Liver (tissue), 8 donors: ENCODE measurements at regions not wholly inside any gene's neighbourhood (a gene's known extent, or its start where the extent isn't known, plus 50 kb on each side); places are given as distances from the start of the nearest gene placed in this dataset.
A peak's percentile ranks its signal among the peaks of the same experiment; 100 is the strongest.

Experiments
- DNase-seq: peaks from one replicate; pipeline ENCODE4 v3.0.0-alpha.2; 2017; ENCODE audit warnings: low spot score
- H3K27ac ChIP-seq, 2 donors: one replicate each; pipeline ENCODE4 v1.7.0; 2013; ENCODE audit warnings: inconsistent platforms in 2 of 2, low read length in 2 of 2, control low read depth in 1 of 2, low read depth in 1 of 2, mild to moderate bottlenecking in 1 of 2
- H3K27me3 ChIP-seq, 4 donors: one replicate each; pipeline versions ENCODE4 v1.6.1 to v1.7.0; 2013; ENCODE audit warnings: low read length in 3 of 4, inconsistent platforms in 1 of 4, mild to moderate bottlenecking in 1 of 4, moderate library complexity in 1 of 4; ENCODE audit not compliant: control insufficient read depth in 4 of 4, insufficient read depth in 4 of 4
- H3K36me3 ChIP-seq, 4 donors: one replicate each; pipeline versions ENCODE4 v1.6.1 to v1.7.0; 2013; ENCODE audit warnings: low read length in 3 of 4, mild to moderate bottlenecking in 3 of 4, low read depth in 1 of 4, moderate library complexity in 1 of 4; ENCODE audit not compliant: control insufficient read depth in 4 of 4, insufficient read depth in 3 of 4
- H3K4me1 ChIP-seq, 4 donors: one replicate each; pipeline versions ENCODE4 v1.6.1 to v1.7.0; 2013; ENCODE audit warnings: low read length in 3 of 4, mild to moderate bottlenecking in 3 of 4, moderate library complexity in 1 of 4; ENCODE audit not compliant: control insufficient read depth in 4 of 4, insufficient read depth in 4 of 4
- H3K4me3 ChIP-seq, 3 donors: one replicate each; pipeline versions ENCODE4 v1.6.1 to v1.7.0; 2013; ENCODE audit warnings: low read length in 3 of 3, control low read depth in 1 of 3, low read depth in 1 of 3, mild to moderate bottlenecking in 1 of 3
- H3K9ac ChIP-seq, 2 donors: one replicate each; pipeline ENCODE4 v1.7.0; 2013; ENCODE audit warnings: low read length in 2 of 2, mild to moderate bottlenecking in 2 of 2, moderate library complexity in 2 of 2, control low read depth in 1 of 2, low read depth in 1 of 2
- H3K9me3 ChIP-seq, 4 donors: one replicate each; pipeline versions ENCODE4 v1.6.1 to v1.7.0; 2013; ENCODE audit warnings: low read length in 3 of 4; ENCODE audit not compliant: control insufficient read depth in 4 of 4
- EGR1 ChIP-seq, 2 donors: IDR thresholded peaks; 2 replicates each; pipeline ENCODE4 v1.6.1; 2016 to 2018; ENCODE audit warnings: antibody characterized with exemption in 2 of 2, low read depth in 2 of 2
- FOXA1 ChIP-seq: IDR thresholded peaks from 2 replicates; pipeline ENCODE4 v1.6.1; 2016; ENCODE audit warnings: antibody characterized with exemption
- FOXA2 ChIP-seq: IDR thresholded peaks from 2 replicates; pipeline ENCODE4 v1.6.1; 2016; ENCODE audit warnings: antibody characterized with exemption
- GABPA ChIP-seq, 2 donors: IDR thresholded peaks in 1 of 2; conservative IDR thresholded peaks in 1 of 2; 2 replicates each; pipeline ENCODE4 v1.6.1; 2016; ENCODE audit warnings: antibody characterized with exemption in 2 of 2, mild to moderate bottlenecking in 1 of 2, moderate library complexity in 1 of 2
- HNF4A ChIP-seq, 2 donors: conservative IDR thresholded peaks; 2 replicates each; pipeline ENCODE4 v1.6.1; 2016; ENCODE audit warnings: antibody characterized with exemption in 2 of 2, mild to moderate bottlenecking in 2 of 2
- HNF4G ChIP-seq: IDR thresholded peaks from 2 replicates; pipeline ENCODE4 v1.6.1; 2016; ENCODE audit warnings: antibody characterized with exemption
- JUND ChIP-seq, 2 donors: IDR thresholded peaks; 2 replicates each; pipeline ENCODE4 v1.6.1; 2016; ENCODE audit warnings: antibody characterized with exemption in 2 of 2
- NR2F2 ChIP-seq: IDR thresholded peaks from 2 replicates; pipeline ENCODE4 v1.6.1; 2016; ENCODE audit warnings: antibody characterized with exemption
- RAD21 ChIP-seq, 2 donors: IDR thresholded peaks; 2 replicates each; pipeline ENCODE4 v1.6.1; 2016; ENCODE audit warnings: antibody characterized with exemption in 2 of 2, mild to moderate bottlenecking in 2 of 2
- RXRA ChIP-seq, 2 donors: IDR thresholded peaks; 2 replicates each; pipeline ENCODE4 v1.6.1; 2017 to 2018; ENCODE audit warnings: antibody characterized with exemption in 2 of 2, mild to moderate bottlenecking in 1 of 2
- SP1 ChIP-seq: IDR thresholded peaks from 2 replicates; pipeline ENCODE4 v1.6.1; 2018; ENCODE audit warnings: antibody characterized with exemption, mild to moderate bottlenecking
- TAF1 ChIP-seq: conservative IDR thresholded peaks from 2 replicates; pipeline ENCODE4 v1.6.1; 2016; ENCODE audit warnings: antibody characterized with exemption, mild to moderate bottlenecking
- YY1 ChIP-seq: IDR thresholded peaks from 2 replicates; pipeline ENCODE4 v1.6.1; 2016; ENCODE audit warnings: antibody characterized with exemption, mild to moderate bottlenecking
- WGBS: extraction: QIAGEN DNeasy Blood & Tissue Kit; methylation state at CpG from one replicate; pipeline ENCODE4 v1.1.7; 2013; 5-methylcytosine and 5-hydroxymethylcytosine counted together
- TF ChIP-seq, protein P1 (sequence below): IDR thresholded peaks from 2 replicates; pipeline ENCODE4 v1.6.1; 2016; ENCODE audit warnings: antibody characterized with exemption
- TF ChIP-seq, protein P2 (sequence below): IDR thresholded peaks from 2 replicates; pipeline ENCODE4 v1.6.1; 2016; ENCODE audit warnings: antibody characterized with exemption, mild to moderate bottlenecking
- TF ChIP-seq, protein P3 (sequence below): IDR thresholded peaks from 2 replicates; pipeline ENCODE4 v1.6.1; 2016; ENCODE audit warnings: antibody characterized with exemption
- TF ChIP-seq, protein P4 (sequence below): fragments of 150-350 bp; IDR thresholded peaks from 2 replicates; pipeline ENCODE4 v1.5.1; 2017; ENCODE audit warnings: improper control_type of control experiment, low read depth, low read length; ENCODE audit not compliant: missing input control
- TF ChIP-seq, protein P5 (sequence below): IDR thresholded peaks from 2 replicates; pipeline ENCODE4 v1.6.1; 2016; ENCODE audit warnings: antibody characterized with exemption
- donor health status: healthy.
- donor health status: healthy.
- donor health status: healthy.
- donor health status: healthy.
- donor health status: healthy.

DNA sequence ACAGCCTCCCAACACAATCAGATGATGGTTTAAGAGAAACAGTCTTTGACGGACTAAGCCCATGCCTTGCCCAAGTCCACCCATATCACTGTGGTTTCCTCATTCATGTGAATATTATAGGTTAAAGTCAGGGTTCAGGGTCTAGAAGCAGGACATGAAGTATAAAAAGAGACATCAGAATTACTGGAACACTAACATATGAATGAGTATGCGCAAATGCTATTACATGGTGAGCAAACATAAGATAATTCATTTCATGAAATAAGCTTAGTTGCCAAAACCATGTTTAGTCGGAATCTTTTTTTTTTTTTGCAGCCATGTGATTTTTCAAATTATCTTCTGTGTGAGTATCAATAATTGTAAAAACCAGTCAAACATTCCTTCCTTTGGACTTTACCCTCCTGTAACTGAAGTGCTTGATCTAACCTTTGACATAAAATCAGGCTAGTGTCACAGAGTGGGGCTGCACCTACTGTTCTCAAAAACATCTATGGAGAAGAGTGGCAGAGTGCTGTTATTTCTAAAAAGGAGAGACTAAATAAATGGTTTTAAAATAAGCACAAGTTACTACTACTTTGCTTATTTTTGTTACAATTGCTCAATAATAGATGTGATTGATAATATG, 84.9 kb upstream of the NRIP1 start:
- Histone ChIP-seq H3K9ac (no peak overlapping the region), H3K27ac (no peak overlapping the region), H3K36me3 (no peaks in the 10 kb centered on the region), H3K4me1 (peaks cover 1 to 13% (median 6%) of the 10 kb centered on the region in 4 donors), H3K4me3 (no peak overlapping the region), H3K27me3 (no peaks in the 10 kb centered on the region), H3K9me3 (no peaks in the 10 kb centered on the region)
- WGBS: 66% methylated on average over 3 of the region's 3 CpGs
- TF ChIP-seq EGR1 (IDR thresholded peaks at IDR 0.05; ENCODE audit: low read depth in 2 of 2): no peak
- TF ChIP-seq FOXA2: no peak
- no peak for TF ChIP-seq RAD21 (IDR thresholded peaks at IDR 0.05)
- TF ChIP-seq SP1: peak; percentile 31
- no peak for TF ChIP-seq FOXA1
- peak; percentile 16 for TF ChIP-seq HNF4G
- TF ChIP-seq HNF4A (conservative IDR thresholded peaks at IDR 0.05): peak; percentile 69 to 84
- TF ChIP-seq RXRA (IDR thresholded peaks at IDR 0.05): peak; percentile 33 to 42
- DNase-seq: no peak

DNA sequence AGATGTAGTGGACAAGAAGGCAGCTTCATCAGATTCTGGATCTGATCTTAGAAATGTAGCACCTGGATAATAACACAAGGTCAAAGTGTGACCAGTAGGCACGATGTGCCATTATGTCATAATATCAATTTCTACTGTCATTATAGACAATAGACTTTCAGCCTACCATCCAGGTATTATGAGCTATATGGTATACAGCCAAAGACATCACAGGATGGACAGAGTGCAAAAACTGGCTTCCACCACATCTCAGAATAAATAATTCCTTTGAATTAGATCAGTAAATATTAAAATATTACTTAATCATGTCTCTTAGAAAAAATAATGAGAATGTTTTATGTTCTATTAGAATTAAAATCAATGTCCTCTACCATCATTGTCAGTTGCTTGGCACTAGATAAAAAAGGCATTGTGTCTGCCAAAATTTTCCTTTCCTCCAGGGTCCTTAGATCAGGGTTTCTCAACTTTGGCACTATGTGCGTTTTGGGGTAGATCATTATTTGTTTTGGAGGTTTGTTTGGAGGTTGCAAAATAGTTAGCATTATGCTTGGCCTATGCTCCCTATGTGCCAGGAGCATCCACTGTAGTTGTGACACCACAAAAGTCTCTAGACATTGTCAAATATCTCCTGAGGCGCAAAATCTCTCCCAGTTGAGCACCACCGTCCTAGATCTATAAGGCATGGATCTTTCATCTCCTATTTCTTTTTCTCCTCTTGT, 86.7 kb upstream of the NRIP1 start:
- DNase-seq: no peak
- Histone ChIP-seq H3K9ac (no peak overlapping the region), H3K36me3 (no peaks in the 10 kb centered on the region), H3K27me3 (no peaks in the 10 kb centered on the region), H3K9me3 (no peaks in the 10 kb centered on the region), H3K4me1 (peaks cover 1 to 13% (median 6%) of the 10 kb centered on the region in 4 donors), H3K4me3 (no peak overlapping the region), H3K27ac (no peak overlapping the region)
- 43% methylated on average over 4 of the region's 4 CpGs for WGBS
- peak; percentile 51 to 92 for TF ChIP-seq JUND (IDR thresholded peaks at IDR 0.05)
- TF ChIP-seq, protein P1, sequence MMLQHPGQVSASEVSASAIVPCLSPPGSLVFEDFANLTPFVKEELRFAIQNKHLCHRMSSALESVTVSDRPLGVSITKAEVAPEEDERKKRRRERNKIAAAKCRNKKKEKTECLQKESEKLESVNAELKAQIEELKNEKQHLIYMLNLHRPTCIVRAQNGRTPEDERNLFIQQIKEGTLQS: no peak
- TF ChIP-seq, protein P2, sequence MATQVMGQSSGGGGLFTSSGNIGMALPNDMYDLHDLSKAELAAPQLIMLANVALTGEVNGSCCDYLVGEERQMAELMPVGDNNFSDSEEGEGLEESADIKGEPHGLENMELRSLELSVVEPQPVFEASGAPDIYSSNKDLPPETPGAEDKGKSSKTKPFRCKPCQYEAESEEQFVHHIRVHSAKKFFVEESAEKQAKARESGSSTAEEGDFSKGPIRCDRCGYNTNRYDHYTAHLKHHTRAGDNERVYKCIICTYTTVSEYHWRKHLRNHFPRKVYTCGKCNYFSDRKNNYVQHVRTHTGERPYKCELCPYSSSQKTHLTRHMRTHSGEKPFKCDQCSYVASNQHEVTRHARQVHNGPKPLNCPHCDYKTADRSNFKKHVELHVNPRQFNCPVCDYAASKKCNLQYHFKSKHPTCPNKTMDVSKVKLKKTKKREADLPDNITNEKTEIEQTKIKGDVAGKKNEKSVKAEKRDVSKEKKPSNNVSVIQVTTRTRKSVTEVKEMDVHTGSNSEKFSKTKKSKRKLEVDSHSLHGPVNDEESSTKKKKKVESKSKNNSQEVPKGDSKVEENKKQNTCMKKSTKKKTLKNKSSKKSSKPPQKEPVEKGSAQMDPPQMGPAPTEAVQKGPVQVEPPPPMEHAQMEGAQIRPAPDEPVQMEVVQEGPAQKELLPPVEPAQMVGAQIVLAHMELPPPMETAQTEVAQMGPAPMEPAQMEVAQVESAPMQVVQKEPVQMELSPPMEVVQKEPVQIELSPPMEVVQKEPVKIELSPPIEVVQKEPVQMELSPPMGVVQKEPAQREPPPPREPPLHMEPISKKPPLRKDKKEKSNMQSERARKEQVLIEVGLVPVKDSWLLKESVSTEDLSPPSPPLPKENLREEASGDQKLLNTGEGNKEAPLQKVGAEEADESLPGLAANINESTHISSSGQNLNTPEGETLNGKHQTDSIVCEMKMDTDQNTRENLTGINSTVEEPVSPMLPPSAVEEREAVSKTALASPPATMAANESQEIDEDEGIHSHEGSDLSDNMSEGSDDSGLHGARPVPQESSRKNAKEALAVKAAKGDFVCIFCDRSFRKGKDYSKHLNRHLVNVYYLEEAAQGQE: peak; percentile 52
- TF ChIP-seq, protein P3, sequence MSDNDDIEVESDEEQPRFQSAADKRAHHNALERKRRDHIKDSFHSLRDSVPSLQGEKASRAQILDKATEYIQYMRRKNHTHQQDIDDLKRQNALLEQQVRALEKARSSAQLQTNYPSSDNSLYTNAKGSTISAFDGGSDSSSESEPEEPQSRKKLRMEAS: peak; percentile 63
- TF ChIP-seq, protein P4, sequence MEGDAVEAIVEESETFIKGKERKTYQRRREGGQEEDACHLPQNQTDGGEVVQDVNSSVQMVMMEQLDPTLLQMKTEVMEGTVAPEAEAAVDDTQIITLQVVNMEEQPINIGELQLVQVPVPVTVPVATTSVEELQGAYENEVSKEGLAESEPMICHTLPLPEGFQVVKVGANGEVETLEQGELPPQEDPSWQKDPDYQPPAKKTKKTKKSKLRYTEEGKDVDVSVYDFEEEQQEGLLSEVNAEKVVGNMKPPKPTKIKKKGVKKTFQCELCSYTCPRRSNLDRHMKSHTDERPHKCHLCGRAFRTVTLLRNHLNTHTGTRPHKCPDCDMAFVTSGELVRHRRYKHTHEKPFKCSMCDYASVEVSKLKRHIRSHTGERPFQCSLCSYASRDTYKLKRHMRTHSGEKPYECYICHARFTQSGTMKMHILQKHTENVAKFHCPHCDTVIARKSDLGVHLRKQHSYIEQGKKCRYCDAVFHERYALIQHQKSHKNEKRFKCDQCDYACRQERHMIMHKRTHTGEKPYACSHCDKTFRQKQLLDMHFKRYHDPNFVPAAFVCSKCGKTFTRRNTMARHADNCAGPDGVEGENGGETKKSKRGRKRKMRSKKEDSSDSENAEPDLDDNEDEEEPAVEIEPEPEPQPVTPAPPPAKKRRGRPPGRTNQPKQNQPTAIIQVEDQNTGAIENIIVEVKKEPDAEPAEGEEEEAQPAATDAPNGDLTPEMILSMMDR: no peak
- TF ChIP-seq, protein P5, sequence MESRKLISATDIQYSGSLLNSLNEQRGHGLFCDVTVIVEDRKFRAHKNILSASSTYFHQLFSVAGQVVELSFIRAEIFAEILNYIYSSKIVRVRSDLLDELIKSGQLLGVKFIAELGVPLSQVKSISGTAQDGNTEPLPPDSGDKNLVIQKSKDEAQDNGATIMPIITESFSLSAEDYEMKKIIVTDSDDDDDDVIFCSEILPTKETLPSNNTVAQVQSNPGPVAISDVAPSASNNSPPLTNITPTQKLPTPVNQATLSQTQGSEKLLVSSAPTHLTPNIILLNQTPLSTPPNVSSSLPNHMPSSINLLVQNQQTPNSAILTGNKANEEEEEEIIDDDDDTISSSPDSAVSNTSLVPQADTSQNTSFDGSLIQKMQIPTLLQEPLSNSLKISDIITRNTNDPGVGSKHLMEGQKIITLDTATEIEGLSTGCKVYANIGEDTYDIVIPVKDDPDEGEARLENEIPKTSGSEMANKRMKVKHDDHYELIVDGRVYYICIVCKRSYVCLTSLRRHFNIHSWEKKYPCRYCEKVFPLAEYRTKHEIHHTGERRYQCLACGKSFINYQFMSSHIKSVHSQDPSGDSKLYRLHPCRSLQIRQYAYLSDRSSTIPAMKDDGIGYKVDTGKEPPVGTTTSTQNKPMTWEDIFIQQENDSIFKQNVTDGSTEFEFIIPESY: peak; percentile 78
- no peak for TF ChIP-seq HNF4G
- peak; percentile 55 for TF ChIP-seq FOXA1
- TF ChIP-seq RXRA (IDR thresholded peaks at IDR 0.05): peak; percentile 81 to 96
- peak; percentile 51 for TF ChIP-seq NR2F2
- TF ChIP-seq FOXA2: peak; percentile 80
- TF ChIP-seq TAF1: no peak
- TF ChIP-seq RAD21 (IDR thresholded peaks at IDR 0.05): peak; percentile 63 to 69
- peak; percentile 61 for TF ChIP-seq YY1
- peak in 1 of 2 donors; percentile 11 for TF ChIP-seq EGR1 (IDR thresholded peaks at IDR 0.05; ENCODE audit: low read depth in 2 of 2)
- TF ChIP-seq HNF4A (conservative IDR thresholded peaks at IDR 0.05): peak; percentile 90 to 97
- TF ChIP-seq GABPA (IDR thresholded peaks at IDR 0.05 in 1 of 2, conservative IDR thresholded peaks at IDR 0.05 in 1 of 2): peak in 1 of 2 donors; percentile 28
- peak; percentile 67 for TF ChIP-seq SP1
